Stimulated activated naive CD8-positive, alpha-beta T cell treated with anti-CD3 and anti-CD28 coated beads, Interleukin-15, Interleukin-2, amounts not matched to agents 100 ng/mL and 50 ng/mL, for 24 hours (primary cell): ENCODE measurements at regions not wholly inside any gene's neighbourhood (a gene's known extent, or its start where the extent isn't known, plus 50 kb on each side); places are given as distances from the start of the nearest gene placed in this dataset.

Experiments used
- H3K27ac Mint-ChIP-seq: one replicate; pipeline ENCODE4 v1.8.0; 2021; ENCODE audit warnings: mild to moderate bottlenecking, mixed read lengths
- H3K27me3 Mint-ChIP-seq: one replicate; pipeline ENCODE4 v1.8.0; 2021; ENCODE audit warnings: mixed read lengths
- H3K36me3 Mint-ChIP-seq: one replicate; pipeline ENCODE4 v1.8.0; 2021; ENCODE audit warnings: low read depth, mixed read lengths
- H3K4me1 Mint-ChIP-seq: one replicate; pipeline ENCODE4 v1.8.0; 2021; ENCODE audit warnings: low read depth, mixed read lengths
- H3K4me3 Mint-ChIP-seq: one replicate; pipeline ENCODE4 v1.8.0; 2021; ENCODE audit warnings: mild to moderate bottlenecking, mixed read lengths
- H3K9me3 Mint-ChIP-seq: one replicate; pipeline ENCODE4 v1.8.0; 2021; ENCODE audit warnings: mixed read lengths

GRCh38 chr3:59426821-59427565, 377.2 kb upstream of the CFAP20DC start:
- peaks cover 4% of the 10 kb centered on the region for H3K27me3 Mint-ChIP-seq
- H3K9me3 Mint-ChIP-seq, result no peaks in the 10 kb centered on the region
- H3K4me3 Mint-ChIP-seq, result no peak overlapping the region
- H3K27ac Mint-ChIP-seq, result peak overlapping the region; percentile 75
- no peaks in the 10 kb centered on the region for H3K36me3 Mint-ChIP-seq
- H3K4me1 Mint-ChIP-seq, result peaks cover 65% of the 10 kb centered on the region

GRCh38 chr3:59425942-59426341, 376.1 kb upstream of the CFAP20DC start:
- Mint-ChIP-seq H3K9me3 (no peaks in the 10 kb centered on the region), H3K27me3 (peaks cover 4% of the 10 kb centered on the region), H3K4me1 (peaks cover 69% of the 10 kb centered on the region), H3K4me3 (no peak overlapping the region), H3K36me3 (no peaks in the 10 kb centered on the region), H3K27ac (peak overlapping the region; percentile 75)

- H3K9me3 Mint-ChIP-seq, result no peaks in the 10 kb centered on the region
- H3K4me1 Mint-ChIP-seq, result peaks cover 69% of the 10 kb centered on the region
- H3K27ac Mint-ChIP-seq, result peak overlapping the region; percentile 9
- H3K36me3 Mint-ChIP-seq, result no peaks in the 10 kb centered on the region
- no peak overlapping the region for H3K4me3 Mint-ChIP-seq
- peaks cover 4% of the 10 kb centered on the region for H3K27me3 Mint-ChIP-seq
These were observed 375.5 kb upstream of the CFAP20DC start for GRCh38 chr3:59425371-59425770.

- Mint-ChIP-seq H3K27me3 (peaks cover 4% of the 10 kb centered on the region), H3K36me3 (no peaks in the 10 kb centered on the region), H3K27ac (peak overlapping the region; percentile 78), H3K9me3 (peaks cover 2% of the 10 kb centered on the region), H3K4me3 (no peak overlapping the region), H3K4me1 (peaks cover 69% of the 10 kb centered on the region)
These were observed 374.6 kb upstream of the CFAP20DC start for GRCh38 chr3:59424268-59425010.

GRCh38 chr3:59423707-59424106, 373.9 kb upstream of the CFAP20DC start:
- Mint-ChIP-seq H3K4me3 (no peak overlapping the region), H3K36me3 (no peaks in the 10 kb centered on the region), H3K27ac (no peak overlapping the region), H3K9me3 (peaks cover 4% of the 10 kb centered on the region), H3K4me1 (peaks cover 67% of the 10 kb centered on the region), H3K27me3 (peaks cover 1% of the 10 kb centered on the region)

- Mint-ChIP-seq H3K36me3 (no peaks in the 10 kb centered on the region), H3K4me3 (no peak overlapping the region), H3K4me1 (peaks cover 53% of the 10 kb centered on the region), H3K9me3 (peaks cover 4% of the 10 kb centered on the region), H3K27ac (peak overlapping the region; percentile 59), H3K27me3 (no peaks in the 10 kb centered on the region)
These were observed 372.5 kb upstream of the CFAP20DC start for GRCh38 chr3:59422312-59422711.

- H3K4me1 Mint-ChIP-seq, result peaks cover 20% of the 10 kb centered on the region
- H3K27me3 Mint-ChIP-seq, result no peaks in the 10 kb centered on the region
- H3K4me3 Mint-ChIP-seq, result no peak overlapping the region
- no peaks in the 10 kb centered on the region for H3K36me3 Mint-ChIP-seq
- H3K27ac Mint-ChIP-seq, result no peak overlapping the region
- peaks cover 4% of the 10 kb centered on the region for H3K9me3 Mint-ChIP-seq
These were observed 369.0 kb upstream of the CFAP20DC start for GRCh38 chr3:59418836-59419235.

GRCh38 chr3:59412516-59412915, 362.7 kb upstream of the CFAP20DC start:
- H3K4me3 Mint-ChIP-seq, result no peak overlapping the region
- no peak overlapping the region for H3K27ac Mint-ChIP-seq
- H3K9me3 Mint-ChIP-seq, result no peaks in the 10 kb centered on the region
- H3K4me1 Mint-ChIP-seq, result peaks cover 8% of the 10 kb centered on the region
- no peaks in the 10 kb centered on the region for H3K36me3 Mint-ChIP-seq
- no peaks in the 10 kb centered on the region for H3K27me3 Mint-ChIP-seq

GRCh38 chr3:59411694-59412093, 361.9 kb upstream of the CFAP20DC start:
- H3K4me3 Mint-ChIP-seq, result no peak overlapping the region

GRCh38 chr3:59411186-59411585, 361.4 kb upstream of the CFAP20DC start:
- no peak overlapping the region for H3K27ac Mint-ChIP-seq
- no peaks in the 10 kb centered on the region for H3K27me3 Mint-ChIP-seq

More at GRCh38 chr3:59411694-59412093, 361.9 kb upstream of the CFAP20DC start:
- Mint-ChIP-seq H3K4me1 (peaks cover 17% of the 10 kb centered on the region), H3K27me3 (no peaks in the 10 kb centered on the region), H3K9me3 (no peaks in the 10 kb centered on the region), H3K27ac (no peak overlapping the region), H3K36me3 (no peaks in the 10 kb centered on the region)

GRCh38 chr3:59408047-59408624, 358.3 kb upstream of the CFAP20DC start:
- Mint-ChIP-seq H3K36me3 (no peaks in the 10 kb centered on the region), H3K9me3 (no peaks in the 10 kb centered on the region), H3K27ac (no peak overlapping the region), H3K27me3 (no peaks in the 10 kb centered on the region), H3K4me1 (peaks cover 19% of the 10 kb centered on the region), H3K4me3 (no peak overlapping the region)

More at GRCh38 chr3:59411186-59411585, 361.4 kb upstream of the CFAP20DC start:
- H3K36me3 Mint-ChIP-seq, result no peaks in the 10 kb centered on the region
- no peak overlapping the region for H3K4me3 Mint-ChIP-seq
- no peaks in the 10 kb centered on the region for H3K9me3 Mint-ChIP-seq
- H3K4me1 Mint-ChIP-seq, result peaks cover 19% of the 10 kb centered on the region

GRCh38 chr3:59407425-59407824, 357.6 kb upstream of the CFAP20DC start:
- Mint-ChIP-seq H3K4me3 (no peak overlapping the region), H3K36me3 (no peaks in the 10 kb centered on the region), H3K27me3 (no peaks in the 10 kb centered on the region), H3K4me1 (peaks cover 19% of the 10 kb centered on the region), H3K9me3 (no peaks in the 10 kb centered on the region), H3K27ac (no peak overlapping the region)

- Mint-ChIP-seq H3K4me3 (no peak overlapping the region), H3K27me3 (no peaks in the 10 kb centered on the region), H3K9me3 (no peaks in the 10 kb centered on the region), H3K4me1 (peaks cover 19% of the 10 kb centered on the region), H3K27ac (no peak overlapping the region), H3K36me3 (no peaks in the 10 kb centered on the region)
These were observed 357.1 kb upstream of the CFAP20DC start for GRCh38 chr3:59406943-59407342.

- Mint-ChIP-seq H3K4me3 (no peak overlapping the region), H3K27me3 (no peaks in the 10 kb centered on the region), H3K36me3 (no peaks in the 10 kb centered on the region)
These were observed 355.0 kb upstream of the CFAP20DC start for GRCh38 chr3:59404851-59405250.

GRCh38 chr3:59404064-59404463, 354.2 kb upstream of the CFAP20DC start:
- H3K36me3 Mint-ChIP-seq, result no peaks in the 10 kb centered on the region
- H3K27ac Mint-ChIP-seq, result no peak overlapping the region
- no peaks in the 10 kb centered on the region for H3K9me3 Mint-ChIP-seq
- H3K4me1 Mint-ChIP-seq, result peaks cover 19% of the 10 kb centered on the region
- no peak overlapping the region for H3K4me3 Mint-ChIP-seq
- H3K27me3 Mint-ChIP-seq, result no peaks in the 10 kb centered on the region

More at GRCh38 chr3:59404851-59405250, 355.0 kb upstream of the CFAP20DC start:
- H3K9me3 Mint-ChIP-seq, result no peaks in the 10 kb centered on the region
- peaks cover 19% of the 10 kb centered on the region for H3K4me1 Mint-ChIP-seq
- H3K27ac Mint-ChIP-seq, result no peak overlapping the region
